ENCODE measurements at regions not wholly inside any gene's neighbourhood (a gene's known extent, or its start where the extent isn't known, plus 50 kb on each side); places are given as distances from the start of the nearest gene placed in this dataset.

- no peak for DNase-seq
- no peak for TF ChIP-seq CTCF (conservative IDR thresholded peaks at IDR 0.05)
- Histone ChIP-seq H3K4me1 (ENCODE audit: insufficient read depth, low read length) (no peaks in the 10 kb centered on the region), H2AK5ac (ENCODE audit: insufficient read length, low read length) (no peak overlapping the region), H3K9me3 (ENCODE audit: control insufficient read depth, low read depth, low read length) (no peaks in the 10 kb centered on the region), H2BK12ac (ENCODE audit: insufficient read length, low read depth, low read length) (no peak overlapping the region), H3K9ac (ENCODE audit: extremely low read depth, insufficient read length, low read length) (no peak overlapping the region), H3K4me2 (ENCODE audit: insufficient read depth, insufficient read length, low read length) (no peak overlapping the region), H4K5ac (ENCODE audit: insufficient read length, low read depth, low read length) (no peak overlapping the region), H3K79me2 (ENCODE audit: insufficient read depth, low read length) (no peaks in the 10 kb centered on the region), H4K8ac (replicated peaks; ENCODE audit: insufficient read length, low read depth, low read length) (no peak overlapping the region), H3K79me1 (ENCODE audit: insufficient read depth, low read depth, low read length, poor library complexity, severe bottlenecking) (no peaks in the 10 kb centered on the region), H3K27me3 (ENCODE audit: insufficient read depth, low read length) (no peaks in the 10 kb centered on the region; the same call in 1 of the 2 replicates), H4K20me1 (ENCODE audit: control insufficient read depth, insufficient read depth, insufficient read length) (no peaks in the 10 kb centered on the region), H3K23me2 (ENCODE audit: insufficient read length, low read depth, low read length, poor library complexity, severe bottlenecking) (no peaks in the 10 kb centered on the region), H2BK5ac (ENCODE audit: insufficient read length, low read length) (no peak overlapping the region), H3K4ac (ENCODE audit: low read depth, low read length) (no peak overlapping the region), H3K27ac (ENCODE audit: insufficient read length, low read depth, low read length) (no peak overlapping the region), H2AFZ (ENCODE audit: low read length) (no peak overlapping the region), H3K56ac (ENCODE audit: insufficient read length, low read depth, low read length) (no peak overlapping the region), H3T11ph (ENCODE audit: low read length) (no peak overlapping the region), H4K91ac (ENCODE audit: insufficient read length, low read depth, low read length) (no peak overlapping the region), H3K14ac (ENCODE audit: insufficient read depth, low read length) (no peak overlapping the region), H3K18ac (ENCODE audit: insufficient read length, low read depth, low read length) (no peak overlapping the region), H3K23ac (ENCODE audit: insufficient read length, low read depth, low read length) (no peak overlapping the region), H2BK15ac (ENCODE audit: low read depth, low read length) (no peak overlapping the region), H2BK20ac (ENCODE audit: low read depth, low read length, poor library complexity, severe bottlenecking) (no peak overlapping the region), H2BK120ac (ENCODE audit: low read depth, low read length, poor library complexity, severe bottlenecking) (no peak overlapping the region)
- H3K27ac Mint-ChIP-seq = no peak overlapping the region
- peaks cover 3 to 4% of the 10 kb centered on the region in 2 experiments; a peak in 2 of 5 replicates for H3K9me3 Mint-ChIP-seq
- H3K36me3 Mint-ChIP-seq (ENCODE audit: insufficient read depth in 1 of 3, low read depth in 3 of 3) = no peaks in the 10 kb centered on the region; a peak in 1 of 7 replicates
- no peaks in the 10 kb centered on the region for H3K4me1 Mint-ChIP-seq
- peaks cover 90% of the 10 kb centered on the region for H3K27me3 Mint-ChIP-seq (ENCODE audit: low read depth)
- WGBS (ENCODE audit: extremely low coverage, insufficient read length, low lambda C conversion rate) = no CpG with 5 or more reads among the region's 11 CpGs
- H3K4me3 Mint-ChIP-seq = no peak overlapping the region
Observed at GRCh38 chr7:155392726-155393570, 65.0 kb upstream of the EN2 start.

Measured in H9 (cell line).